B cell (primary cell): ENCODE measurements at regions not wholly inside any gene's neighbourhood (a gene's known extent, or its start where the extent isn't known, plus 50 kb on each side); places are given as distances from the start of the nearest gene placed in this dataset.

ENCODE experiments used
- EZH2 ChIP-seq: IDR thresholded peaks from 2 replicates; pipeline ENCODE4 v1.6.1; 2012; ENCODE audit warnings: borderline replicate concordance, low read depth, mild to moderate bottlenecking, moderate library complexity, low read length; ENCODE audit not compliant: insufficient read depth, poor library complexity, severe bottlenecking
- TF ChIP-seq, protein P1 (sequence below): fragments of 200-600 bp; IDR thresholded peaks from one replicate; pipeline ENCODE4 v1.8.0; 2022; ENCODE audit warnings: antibody characterized with exemption, mild to moderate bottlenecking

DNA sequence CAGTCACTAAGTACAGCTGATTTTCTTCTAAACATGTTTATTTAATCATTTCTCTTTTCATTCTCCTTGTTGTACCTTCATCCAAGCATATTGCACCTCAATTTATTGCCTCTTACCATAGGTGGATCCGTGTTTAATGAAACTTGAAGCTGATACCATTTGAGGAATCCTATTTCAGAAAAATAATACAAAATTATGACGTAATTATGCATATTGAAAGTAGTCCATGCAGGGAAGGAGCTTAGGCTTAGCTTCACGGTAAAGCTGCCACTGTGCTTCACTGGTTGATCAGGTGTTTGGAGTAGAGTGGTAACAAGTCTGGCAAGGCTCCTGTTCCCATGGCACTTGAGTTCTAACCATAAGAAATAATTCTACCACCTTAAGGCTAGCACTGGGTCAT lies 61.0 kb upstream of the CLEC14A start:
- TF ChIP-seq, protein P1, sequence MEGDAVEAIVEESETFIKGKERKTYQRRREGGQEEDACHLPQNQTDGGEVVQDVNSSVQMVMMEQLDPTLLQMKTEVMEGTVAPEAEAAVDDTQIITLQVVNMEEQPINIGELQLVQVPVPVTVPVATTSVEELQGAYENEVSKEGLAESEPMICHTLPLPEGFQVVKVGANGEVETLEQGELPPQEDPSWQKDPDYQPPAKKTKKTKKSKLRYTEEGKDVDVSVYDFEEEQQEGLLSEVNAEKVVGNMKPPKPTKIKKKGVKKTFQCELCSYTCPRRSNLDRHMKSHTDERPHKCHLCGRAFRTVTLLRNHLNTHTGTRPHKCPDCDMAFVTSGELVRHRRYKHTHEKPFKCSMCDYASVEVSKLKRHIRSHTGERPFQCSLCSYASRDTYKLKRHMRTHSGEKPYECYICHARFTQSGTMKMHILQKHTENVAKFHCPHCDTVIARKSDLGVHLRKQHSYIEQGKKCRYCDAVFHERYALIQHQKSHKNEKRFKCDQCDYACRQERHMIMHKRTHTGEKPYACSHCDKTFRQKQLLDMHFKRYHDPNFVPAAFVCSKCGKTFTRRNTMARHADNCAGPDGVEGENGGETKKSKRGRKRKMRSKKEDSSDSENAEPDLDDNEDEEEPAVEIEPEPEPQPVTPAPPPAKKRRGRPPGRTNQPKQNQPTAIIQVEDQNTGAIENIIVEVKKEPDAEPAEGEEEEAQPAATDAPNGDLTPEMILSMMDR = no peak
- no peak for TF ChIP-seq EZH2
